ENCODE measurements at regions not wholly inside any gene's neighbourhood (a gene's known extent, or its start where the extent isn't known, plus 50 kb on each side); places are given as distances from the start of the nearest gene placed in this dataset.

- Histone ChIP-seq H3K4me2 (no peak overlapping the region), H4K20me1 (ENCODE audit: insufficient read depth) (no peaks in the 10 kb centered on the region), H3K4me3 (IDR thresholded peaks at IDR 0.05; ENCODE audit: insufficient read depth, low read depth, low read length) (no peak overlapping the region), H3K9ac (no peak overlapping the region), H3K27ac (no peak overlapping the region), H3K4me1 (ENCODE audit: low read depth, poor library complexity, severe bottlenecking) (no peaks in the 10 kb centered on the region), H3K27me3 (ENCODE audit: insufficient read depth, low read depth) (peaks cover 36% of the 10 kb centered on the region; the same call in 1 of the 2 replicates), H3K79me2 (ENCODE audit: insufficient read depth, low read depth) (no peaks in the 10 kb centered on the region), H3K36me3 (ENCODE audit: insufficient read depth) (no peaks in the 10 kb centered on the region), H2AFZ (ENCODE audit: low read depth) (no peak overlapping the region)
- TF ChIP-seq, protein P1, sequence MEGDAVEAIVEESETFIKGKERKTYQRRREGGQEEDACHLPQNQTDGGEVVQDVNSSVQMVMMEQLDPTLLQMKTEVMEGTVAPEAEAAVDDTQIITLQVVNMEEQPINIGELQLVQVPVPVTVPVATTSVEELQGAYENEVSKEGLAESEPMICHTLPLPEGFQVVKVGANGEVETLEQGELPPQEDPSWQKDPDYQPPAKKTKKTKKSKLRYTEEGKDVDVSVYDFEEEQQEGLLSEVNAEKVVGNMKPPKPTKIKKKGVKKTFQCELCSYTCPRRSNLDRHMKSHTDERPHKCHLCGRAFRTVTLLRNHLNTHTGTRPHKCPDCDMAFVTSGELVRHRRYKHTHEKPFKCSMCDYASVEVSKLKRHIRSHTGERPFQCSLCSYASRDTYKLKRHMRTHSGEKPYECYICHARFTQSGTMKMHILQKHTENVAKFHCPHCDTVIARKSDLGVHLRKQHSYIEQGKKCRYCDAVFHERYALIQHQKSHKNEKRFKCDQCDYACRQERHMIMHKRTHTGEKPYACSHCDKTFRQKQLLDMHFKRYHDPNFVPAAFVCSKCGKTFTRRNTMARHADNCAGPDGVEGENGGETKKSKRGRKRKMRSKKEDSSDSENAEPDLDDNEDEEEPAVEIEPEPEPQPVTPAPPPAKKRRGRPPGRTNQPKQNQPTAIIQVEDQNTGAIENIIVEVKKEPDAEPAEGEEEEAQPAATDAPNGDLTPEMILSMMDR (conservative IDR thresholded peaks at IDR 0.05; ENCODE audit: low read depth, low read length) = no peak
Observed at GRCh38 chr14:101478796-101479410, 82.4 kb upstream of the DIO3 start.

GRCh38 chr14:101480022-101480746 lies 81.1 kb upstream of the DIO3 start:
- Histone ChIP-seq H3K79me2 (ENCODE audit: insufficient read depth, low read depth) (no peaks in the 10 kb centered on the region), H3K4me1 (ENCODE audit: low read depth, poor library complexity, severe bottlenecking) (no peaks in the 10 kb centered on the region), H3K4me2 (no peak overlapping the region), H3K36me3 (ENCODE audit: insufficient read depth) (no peaks in the 10 kb centered on the region), H2AFZ (ENCODE audit: low read depth) (no peak overlapping the region), H3K27me3 (ENCODE audit: insufficient read depth, low read depth) (peaks cover 29% of the 10 kb centered on the region; the same call in 1 of the 2 replicates), H4K20me1 (ENCODE audit: insufficient read depth) (no peaks in the 10 kb centered on the region), H3K27ac (no peak overlapping the region), H3K9ac (no peak overlapping the region), H3K4me3 (IDR thresholded peaks at IDR 0.05; ENCODE audit: insufficient read depth, low read depth, low read length) (no peak overlapping the region)
- TF ChIP-seq, protein P1 (conservative IDR thresholded peaks at IDR 0.05; ENCODE audit: low read depth, low read length) = no peak

DNA sequence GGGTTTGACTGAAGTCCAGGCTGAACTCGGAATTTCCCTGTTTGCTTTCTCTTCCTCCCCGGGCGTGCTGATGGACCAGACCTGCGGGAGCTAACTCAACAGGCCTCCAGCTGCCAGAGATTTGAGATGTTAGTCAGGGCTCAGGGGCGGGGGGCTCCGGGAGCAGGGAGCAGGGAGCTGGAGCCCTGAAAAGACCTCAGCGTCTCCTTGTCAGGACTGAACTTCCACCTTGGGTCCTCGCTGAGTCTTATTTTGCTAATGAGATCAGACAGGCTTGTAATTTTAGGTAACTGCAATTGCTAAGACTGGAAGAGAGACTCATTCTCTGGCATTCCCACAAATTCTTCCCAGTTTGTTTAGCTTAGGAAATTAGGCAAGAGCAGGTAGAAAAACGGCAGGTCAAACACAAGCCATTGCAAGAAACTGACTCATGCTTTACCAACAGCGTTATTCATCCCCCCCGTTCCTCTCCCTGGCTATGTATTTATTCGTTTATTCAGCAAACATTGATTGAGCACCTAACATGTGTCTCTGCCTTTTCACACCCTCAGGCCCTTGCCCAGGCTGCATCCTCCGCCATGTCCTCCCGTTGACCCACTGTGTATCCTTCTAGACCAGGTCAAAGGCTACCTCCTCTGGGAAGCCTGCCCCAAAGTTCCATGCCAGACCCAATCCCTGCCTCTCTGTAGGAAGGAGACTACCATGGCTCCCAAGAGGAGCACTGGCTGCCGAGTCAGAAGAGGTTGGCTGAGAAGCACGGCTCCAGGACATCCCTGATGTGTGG lies 80.4 kb upstream of the DIO3 start:
- H3K4me2 ChIP-seq = no peak overlapping the region
- H3K4me1 ChIP-seq (ENCODE audit: low read depth, poor library complexity, severe bottlenecking) = no peaks in the 10 kb centered on the region
- H3K27ac ChIP-seq = no peak overlapping the region

DNA sequence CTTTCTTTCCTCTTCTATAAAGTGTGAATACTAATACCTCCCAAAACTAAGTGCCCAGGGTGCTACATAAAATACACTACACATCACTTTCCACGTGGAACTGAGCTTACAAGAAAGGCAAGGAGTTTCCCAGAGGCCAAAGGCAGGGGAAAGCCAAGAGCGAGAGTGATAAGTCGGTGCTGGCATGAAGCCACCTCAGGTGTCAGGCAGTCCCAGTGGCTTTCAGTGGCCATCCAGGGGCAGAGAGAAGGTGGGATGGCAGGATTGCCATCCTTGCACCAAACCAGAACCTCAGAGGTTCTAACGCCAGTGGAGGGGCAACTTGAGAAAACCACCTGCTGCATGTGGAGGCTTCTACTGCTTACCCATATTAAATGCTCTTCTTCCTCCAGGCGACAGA lies 79.7 kb upstream of the DIO3 start:
- no peaks in the 10 kb centered on the region for H3K79me2 ChIP-seq (ENCODE audit: insufficient read depth, low read depth)
- H3K4me3 ChIP-seq (IDR thresholded peaks at IDR 0.05; ENCODE audit: insufficient read depth, low read depth, low read length) = no peak overlapping the region
- TF ChIP-seq, protein P1 (conservative IDR thresholded peaks at IDR 0.05; ENCODE audit: low read depth, low read length) = no peak
- no peak overlapping the region for H3K4me2 ChIP-seq
- no peak overlapping the region for H2AFZ ChIP-seq (ENCODE audit: low read depth)
- no peaks in the 10 kb centered on the region for H3K36me3 ChIP-seq (ENCODE audit: insufficient read depth)
- no peak overlapping the region for H3K27ac ChIP-seq
- H3K4me1 ChIP-seq (ENCODE audit: low read depth, poor library complexity, severe bottlenecking) = no peaks in the 10 kb centered on the region
- H4K20me1 ChIP-seq (ENCODE audit: insufficient read depth) = no peaks in the 10 kb centered on the region
- peaks cover 19% of the 10 kb centered on the region; the same call in 1 of the 2 replicates for H3K27me3 ChIP-seq (ENCODE audit: insufficient read depth, low read depth)
- no peak overlapping the region for H3K9ac ChIP-seq

More for the DNA sequence above, 80.4 kb upstream of the DIO3 start:
- H3K9ac ChIP-seq = no peak overlapping the region
- no peaks in the 10 kb centered on the region for H3K79me2 ChIP-seq (ENCODE audit: insufficient read depth, low read depth)
- H3K4me3 ChIP-seq (IDR thresholded peaks at IDR 0.05; ENCODE audit: insufficient read depth, low read depth, low read length) = no peak overlapping the region
- TF ChIP-seq, protein P1 (conservative IDR thresholded peaks at IDR 0.05; ENCODE audit: low read depth, low read length) = no peak
- H3K36me3 ChIP-seq (ENCODE audit: insufficient read depth) = no peaks in the 10 kb centered on the region
- peaks cover 22% of the 10 kb centered on the region; the same call in 1 of the 2 replicates for H3K27me3 ChIP-seq (ENCODE audit: insufficient read depth, low read depth)
- H4K20me1 ChIP-seq (ENCODE audit: insufficient read depth) = no peaks in the 10 kb centered on the region
- H2AFZ ChIP-seq (ENCODE audit: low read depth) = no peak overlapping the region
